ENCODE measurements at regions not wholly inside any gene's neighbourhood (a gene's known extent, or its start where the extent isn't known, plus 50 kb on each side); places are given as distances from the start of the nearest gene placed in this dataset.

- no peak for DNase-seq (ENCODE audit: low read depth in 2 of 2)
Observed at GRCh38 chr2:129762386-129763189, 216.9 kb upstream of the RAB6C start.

- DNase-seq (ENCODE audit: low read depth in 2 of 2) = no peak
Observed at GRCh38 chr2:129763190-129763846, 216.1 kb upstream of the RAB6C start.

GRCh38 chr2:129763966-129764365 is 215.5 kb upstream of the RAB6C start:
- DNase-seq (ENCODE audit: low read depth in 2 of 2) = no peak

- DNase-seq (ENCODE audit: low read depth in 2 of 2) = no peak
Observed at GRCh38 chr2:129764376-129765325, 214.8 kb upstream of the RAB6C start.

- no peak for DNase-seq (ENCODE audit: low read depth in 2 of 2)
Observed at GRCh38 chr2:129765326-129765677, 214.2 kb upstream of the RAB6C start.

- no peak for DNase-seq (ENCODE audit: low read depth in 2 of 2)
Observed at GRCh38 chr2:129765678-129766351, 213.7 kb upstream of the RAB6C start.

GRCh38 chr2:129766374-129766993 is 213.0 kb upstream of the RAB6C start:
- DNase-seq (ENCODE audit: low read depth in 2 of 2) = no peak

GRCh38 chr2:129767346-129768035 is 212.0 kb upstream of the RAB6C start:
- DNase-seq (ENCODE audit: low read depth in 2 of 2) = no peak

- no peak for DNase-seq (ENCODE audit: low read depth in 2 of 2)
Observed at GRCh38 chr2:129768036-129768386, 211.5 kb upstream of the RAB6C start.

- DNase-seq (ENCODE audit: low read depth in 2 of 2) = no peak
Observed at GRCh38 chr2:129768485-129769184, 210.8 kb upstream of the RAB6C start.

GRCh38 chr2:129769185-129769991 is 210.1 kb upstream of the RAB6C start:
- no peak for DNase-seq (ENCODE audit: low read depth in 2 of 2)

- DNase-seq (ENCODE audit: low read depth in 2 of 2) = no peak
Observed at GRCh38 chr2:129771418-129772189, 207.9 kb upstream of the RAB6C start.

GRCh38 chr2:129772190-129772579 is 207.3 kb upstream of the RAB6C start:
- no peak for DNase-seq (ENCODE audit: low read depth in 2 of 2)

GRCh38 chr2:129775952-129776653 is 203.4 kb upstream of the RAB6C start:
- no peak for DNase-seq (ENCODE audit: low read depth in 2 of 2)

- DNase-seq (ENCODE audit: low read depth in 2 of 2) = no peak
Observed at GRCh38 chr2:129777146-129777545, 202.3 kb upstream of the RAB6C start.

- DNase-seq (ENCODE audit: low read depth in 2 of 2) = no peak
Observed at GRCh38 chr2:129777762-129778583, 201.5 kb upstream of the RAB6C start.

- no peak for DNase-seq (ENCODE audit: low read depth in 2 of 2)
Observed at GRCh38 chr2:129778584-129778877, 200.9 kb upstream of the RAB6C start.
